Fibroblast of lung (primary cell): ENCODE measurements at regions not wholly inside any gene's neighbourhood (a gene's known extent, or its start where the extent isn't known, plus 50 kb on each side); places are given as distances from the start of the nearest gene placed in this dataset.

Experiments used
- EZH2 ChIP-seq: IDR thresholded peaks from 2 replicates; pipeline ENCODE4 v1.5.1; 2012; ENCODE audit warnings: low read length, control low read depth, mild to moderate bottlenecking; ENCODE audit errors: missing control alignments
- TF ChIP-seq, protein P1 (sequence below), 2 donors: IDR thresholded peaks in 1 of 2; conservative IDR thresholded peaks in 1 of 2; 1 replicate in 1 of 2; 2 replicates in 1 of 2; pipeline ENCODE4 v1.5.1; 2011 to 2012; ENCODE audit warnings: low read length in 2 of 2, control low read depth in 1 of 2, inconsistent platforms in 1 of 2, low read depth in 1 of 2, mild to moderate bottlenecking in 1 of 2

DNA sequence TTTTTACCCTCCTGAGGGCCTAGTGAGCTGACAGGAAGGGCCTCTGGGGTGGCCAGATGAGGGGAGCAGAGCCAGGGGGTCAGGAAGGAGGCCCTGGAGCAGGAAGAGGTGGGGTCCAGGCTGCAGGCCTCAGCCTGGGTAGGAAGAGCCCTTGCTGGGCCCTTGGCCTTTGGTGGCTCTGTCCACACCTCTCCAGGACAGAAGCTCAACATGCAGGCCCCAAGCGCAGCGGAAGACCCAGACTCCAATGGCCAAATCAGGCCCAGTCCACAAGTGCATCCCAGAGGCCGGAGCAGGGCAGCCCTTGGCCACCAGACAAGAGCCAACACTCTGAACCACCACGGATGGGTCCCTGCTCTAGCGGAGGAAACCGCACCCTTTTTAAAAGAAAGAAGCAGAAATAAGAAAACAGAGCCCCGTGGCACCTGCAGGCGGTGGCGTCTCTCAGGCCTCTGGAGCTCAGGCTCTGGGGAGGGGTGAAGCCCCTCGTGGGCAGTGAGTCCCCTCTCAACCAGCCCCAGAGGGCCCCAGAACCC lies 52.8 kb downstream of the FOXL3 start:
- TF ChIP-seq, protein P1, sequence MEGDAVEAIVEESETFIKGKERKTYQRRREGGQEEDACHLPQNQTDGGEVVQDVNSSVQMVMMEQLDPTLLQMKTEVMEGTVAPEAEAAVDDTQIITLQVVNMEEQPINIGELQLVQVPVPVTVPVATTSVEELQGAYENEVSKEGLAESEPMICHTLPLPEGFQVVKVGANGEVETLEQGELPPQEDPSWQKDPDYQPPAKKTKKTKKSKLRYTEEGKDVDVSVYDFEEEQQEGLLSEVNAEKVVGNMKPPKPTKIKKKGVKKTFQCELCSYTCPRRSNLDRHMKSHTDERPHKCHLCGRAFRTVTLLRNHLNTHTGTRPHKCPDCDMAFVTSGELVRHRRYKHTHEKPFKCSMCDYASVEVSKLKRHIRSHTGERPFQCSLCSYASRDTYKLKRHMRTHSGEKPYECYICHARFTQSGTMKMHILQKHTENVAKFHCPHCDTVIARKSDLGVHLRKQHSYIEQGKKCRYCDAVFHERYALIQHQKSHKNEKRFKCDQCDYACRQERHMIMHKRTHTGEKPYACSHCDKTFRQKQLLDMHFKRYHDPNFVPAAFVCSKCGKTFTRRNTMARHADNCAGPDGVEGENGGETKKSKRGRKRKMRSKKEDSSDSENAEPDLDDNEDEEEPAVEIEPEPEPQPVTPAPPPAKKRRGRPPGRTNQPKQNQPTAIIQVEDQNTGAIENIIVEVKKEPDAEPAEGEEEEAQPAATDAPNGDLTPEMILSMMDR (conservative IDR thresholded peaks at IDR 0.05 in 1 of 2, IDR thresholded peaks at IDR 0.05 in 1 of 2; ENCODE audit: low read depth in 1 of 2, low read length in 2 of 2): no peak
- TF ChIP-seq EZH2: no peak
